DMS153 treated with DMSO at 0.1 percent for 48 hours (cell line): ENCODE measurements at regions not wholly inside any gene's neighbourhood (a gene's known extent, or its start where the extent isn't known, plus 50 kb on each side); places are given as distances from the start of the nearest gene placed in this dataset.
A peak's percentile ranks its signal among the peaks of the same experiment; 100 is the strongest.
"Not testable (repeated sequence)": the region's sequence is repeated elsewhere in the genome, so short reads cannot be mapped to it uniquely, and the experiment has no call there.

Experiments used
- DNase-seq: peaks from one replicate; lab custom pipeline; 2025; ENCODE audit not compliant: unreplicated experiment; lab: John Stamatoyannopoulos, UW

DNA sequence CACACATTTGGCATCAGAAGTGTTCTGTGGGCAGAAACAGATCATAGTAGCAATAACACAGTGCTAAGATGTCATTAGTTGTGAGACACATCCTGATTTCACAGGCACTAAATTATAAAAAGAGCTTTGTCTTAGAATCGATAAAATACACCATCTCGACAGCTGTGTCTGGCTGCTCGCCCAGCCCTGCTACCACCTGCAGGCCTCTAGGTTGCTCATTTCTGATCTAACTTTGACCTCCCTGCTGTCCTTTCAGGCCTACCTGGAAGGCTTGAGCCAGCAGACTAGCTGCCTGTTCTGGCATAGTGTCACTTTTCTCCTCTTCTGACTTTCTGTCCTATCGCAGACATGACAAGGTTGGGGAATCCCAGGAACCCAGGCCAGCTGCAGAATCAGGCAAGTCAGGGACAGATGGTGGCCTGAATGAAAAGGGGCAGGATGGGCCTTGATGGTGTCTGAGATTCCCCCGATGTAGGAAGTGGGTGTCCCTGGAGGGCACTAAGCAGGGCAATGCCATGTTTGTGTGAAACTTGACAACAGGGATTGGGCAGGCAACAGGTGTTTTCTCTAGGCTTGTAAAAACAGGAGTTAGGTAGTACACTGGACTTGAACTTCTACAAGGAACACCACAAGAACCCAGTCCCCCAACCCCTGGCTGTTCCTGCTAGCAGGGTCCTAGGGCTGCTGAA, 66.6 kb upstream of the RHOU start:
- peak; percentile 18 for DNase-seq

DNA sequence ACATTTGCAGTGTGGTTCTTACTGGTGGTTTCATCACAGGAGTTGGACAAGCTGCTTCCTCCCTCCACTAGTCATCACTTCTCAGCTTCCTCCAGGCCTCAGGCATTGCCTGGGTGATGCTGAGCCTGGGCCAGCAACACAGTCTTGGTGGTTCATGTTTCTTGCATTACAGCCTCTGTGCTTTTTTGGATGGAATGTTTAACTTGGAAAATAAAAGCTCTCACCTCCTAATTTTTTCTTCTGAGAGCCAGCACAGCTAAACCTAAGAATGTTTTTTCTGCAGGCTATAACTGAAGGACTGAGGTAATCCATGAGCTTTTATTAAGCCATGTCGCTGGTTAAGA, 66.1 kb upstream of the RHOU start:
- no peak for DNase-seq

DNA sequence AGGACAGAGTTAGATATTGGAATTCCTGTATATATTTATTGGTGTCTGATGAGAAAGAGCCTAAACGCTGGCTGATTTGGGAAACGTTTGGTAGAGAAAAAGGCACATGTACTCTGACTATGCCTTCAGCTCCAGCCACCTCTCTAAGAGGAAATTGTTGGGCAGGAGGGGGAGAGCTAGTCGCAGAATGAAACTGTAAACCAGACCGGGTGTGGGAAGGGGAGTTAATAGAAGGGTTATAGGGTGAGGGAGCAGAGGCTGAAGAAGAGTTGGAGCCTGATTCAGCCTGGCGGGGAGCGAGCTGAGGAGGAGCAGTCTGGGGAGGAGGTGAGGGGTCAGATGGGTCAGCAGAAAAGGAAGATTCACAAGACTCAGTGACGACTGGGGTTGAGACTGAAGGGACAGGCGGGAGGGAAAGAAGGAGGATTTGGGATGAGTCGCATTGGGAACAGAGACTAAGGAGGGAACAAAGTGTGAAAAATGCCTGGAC, 54.2 kb upstream of the RHOU start:
- DNase-seq = not testable (repeated sequence)

DNA sequence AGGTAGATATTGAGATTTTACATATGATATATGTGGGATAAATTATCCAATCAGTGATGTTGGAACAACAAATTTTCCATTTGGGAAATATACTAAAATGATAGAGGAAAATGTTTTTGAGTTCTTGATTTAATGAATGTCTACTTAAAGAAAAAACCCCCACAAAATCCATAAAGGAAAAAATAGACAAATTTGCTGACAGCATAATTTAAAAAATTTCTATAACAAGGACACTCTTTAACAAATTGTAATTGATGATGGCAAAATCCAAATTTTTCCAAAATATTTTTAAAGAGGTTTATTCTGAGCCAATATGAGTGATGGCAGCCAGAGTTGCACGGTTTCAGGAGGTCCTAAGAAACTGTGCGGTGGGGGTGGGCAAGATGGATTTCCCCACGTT, 51.9 kb upstream of the RHOU start:
- no peak for DNase-seq

DNA sequence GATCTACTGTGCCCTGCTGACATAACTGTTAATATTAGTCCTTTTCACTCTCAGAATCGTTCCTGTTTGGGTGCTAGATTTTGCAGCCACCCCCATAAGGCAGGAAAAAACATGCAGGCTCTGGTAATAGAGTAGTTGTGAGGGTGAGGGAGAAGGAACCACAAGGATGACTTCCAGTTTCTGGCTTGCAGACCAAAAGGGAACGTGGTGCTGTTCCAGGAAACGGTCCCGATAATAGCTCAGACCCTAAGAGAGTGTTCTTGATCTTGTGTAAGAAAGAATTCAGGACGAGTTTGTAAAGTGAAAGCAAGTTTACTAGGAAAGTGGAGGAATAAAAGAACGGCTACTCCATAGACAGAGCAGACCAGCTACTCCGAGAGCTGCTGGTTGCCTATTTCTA, 50.7 kb upstream of the RHOU start:
- no peak for DNase-seq

DNA sequence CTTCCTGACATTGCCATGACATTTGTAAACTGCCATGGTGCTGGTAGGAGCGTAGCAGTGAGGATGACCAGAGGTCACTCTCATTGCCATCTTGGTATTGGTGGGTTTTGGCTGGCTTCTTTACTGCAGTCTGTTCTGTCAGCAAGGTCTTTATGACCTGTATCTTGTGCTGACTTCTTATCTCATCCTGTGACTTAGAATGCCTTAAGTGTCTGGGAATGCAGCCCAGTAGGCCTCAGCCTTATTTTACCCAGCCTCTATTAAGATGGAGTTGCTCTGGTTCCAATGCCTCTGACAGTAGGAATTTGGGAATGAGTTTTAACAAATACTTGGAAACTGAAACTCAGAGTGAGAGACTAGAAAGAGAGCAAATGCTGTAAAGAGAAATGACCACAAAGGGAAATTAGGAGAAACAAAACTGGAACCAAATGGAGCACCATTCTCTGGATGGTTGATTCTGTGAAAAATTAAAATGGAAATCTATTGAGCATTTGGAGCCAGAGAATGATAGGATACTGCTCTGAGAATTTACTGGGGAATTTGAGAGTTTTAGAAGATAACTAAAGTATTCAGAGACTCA, 50.1 kb upstream of the RHOU start:
- no peak for DNase-seq
